ENCODE measurements at regions not wholly inside any gene's neighbourhood (a gene's known extent, or its start where the extent isn't known, plus 50 kb on each side); places are given as distances from the start of the nearest gene placed in this dataset.

GRCh38 chr21:43292041-43292865, 123.4 kb downstream of the CRYAA start:
- Histone ChIP-seq H3K4me1 (ENCODE audit: low read length) (peaks cover 42% of the 10 kb centered on the region), H4K20me1 (ENCODE audit: insufficient read depth, low read length) (no peaks in the 10 kb centered on the region), H3K27me3 (ENCODE audit: low read depth, low read length) (peaks cover 3% of the 10 kb centered on the region; the same call in 1 of the 2 replicates), H2AFZ (ENCODE audit: low read depth, low read length) (no peak overlapping the region), H3K79me2 (ENCODE audit: low read length) (no peaks in the 10 kb centered on the region), H3K4me3 (ENCODE audit: low read length) (no peak overlapping the region), H3K4me2 (ENCODE audit: low read length) (no peak overlapping the region), H3K36me3 (replicated peaks; ENCODE audit: low read depth, low read length) (peaks cover 3% of the 10 kb centered on the region), H3K9ac (ENCODE audit: low read length) (no peak overlapping the region), H3K9me3 (ENCODE audit: insufficient read depth, low read length) (no peaks in the 10 kb centered on the region), H3K27ac (ENCODE audit: low read length) (no peak overlapping the region)
- TF ChIP-seq CTCF (IDR thresholded peaks at IDR 0.05; ENCODE audit: low read depth, low read length) (no peak), EZH2phosphoT487 (IDR thresholded peaks at IDR 0.05; ENCODE audit: low read depth) (no peak)

GRCh38 chr21:43291347-43291950, 122.6 kb downstream of the CRYAA start:
- peaks cover 3% of the 10 kb centered on the region for H3K36me3 ChIP-seq (replicated peaks; ENCODE audit: low read depth, low read length)
- peaks cover 3% of the 10 kb centered on the region; the same call in 1 of the 2 replicates for H3K27me3 ChIP-seq (ENCODE audit: low read depth, low read length)
- H3K4me1 ChIP-seq (ENCODE audit: low read length) = peaks cover 40% of the 10 kb centered on the region
- H3K79me2 ChIP-seq (ENCODE audit: low read length) = no peaks in the 10 kb centered on the region
- H3K9ac ChIP-seq (ENCODE audit: low read length) = no peak overlapping the region
- no peak for TF ChIP-seq CTCF (IDR thresholded peaks at IDR 0.05; ENCODE audit: low read depth, low read length)
- no peak for TF ChIP-seq EZH2phosphoT487 (IDR thresholded peaks at IDR 0.05; ENCODE audit: low read depth)
- H3K4me2 ChIP-seq (ENCODE audit: low read length) = no peak overlapping the region
- no peak overlapping the region for H2AFZ ChIP-seq (ENCODE audit: low read depth, low read length)
- no peak overlapping the region for H3K27ac ChIP-seq (ENCODE audit: low read length)
- H4K20me1 ChIP-seq (ENCODE audit: insufficient read depth, low read length) = no peaks in the 10 kb centered on the region
- H3K9me3 ChIP-seq (ENCODE audit: insufficient read depth, low read length) = no peaks in the 10 kb centered on the region
- no peak overlapping the region for H3K4me3 ChIP-seq (ENCODE audit: low read length)

- H3K9ac ChIP-seq (ENCODE audit: low read length) = no peak overlapping the region; the same call in 1 of the 2 replicates
- H2AFZ ChIP-seq (ENCODE audit: low read depth, low read length) = no peak overlapping the region
- H3K27ac ChIP-seq (ENCODE audit: low read length) = peak overlapping the region; percentile 58
- no peaks in the 10 kb centered on the region for H4K20me1 ChIP-seq (ENCODE audit: insufficient read depth, low read length)
- H3K4me2 ChIP-seq (ENCODE audit: low read length) = peak overlapping the region; percentile 84
- TF ChIP-seq CTCF (IDR thresholded peaks at IDR 0.05; ENCODE audit: low read depth, low read length) (no peak), EZH2phosphoT487 (IDR thresholded peaks at IDR 0.05; ENCODE audit: low read depth) (no peak)
- H3K9me3 ChIP-seq (ENCODE audit: insufficient read depth, low read length) = no peaks in the 10 kb centered on the region
- H3K36me3 ChIP-seq (replicated peaks; ENCODE audit: low read depth, low read length) = no peaks in the 10 kb centered on the region
- H3K4me1 ChIP-seq (ENCODE audit: low read length) = peaks cover 38% of the 10 kb centered on the region
- no peaks in the 10 kb centered on the region; the same call in 1 of the 2 replicates for H3K27me3 ChIP-seq (ENCODE audit: low read depth, low read length)
- H3K4me3 ChIP-seq (ENCODE audit: low read length) = peak overlapping the region; percentile 51
- H3K79me2 ChIP-seq (ENCODE audit: low read length) = no peaks in the 10 kb centered on the region
These were observed 121.9 kb downstream of the CRYAA start for GRCh38 chr21:43290421-43291346.
